ENCODE measurements at regions not wholly inside any gene's neighbourhood (a gene's known extent, or its start where the extent isn't known, plus 50 kb on each side); places are given as distances from the start of the nearest gene placed in this dataset.

DNA sequence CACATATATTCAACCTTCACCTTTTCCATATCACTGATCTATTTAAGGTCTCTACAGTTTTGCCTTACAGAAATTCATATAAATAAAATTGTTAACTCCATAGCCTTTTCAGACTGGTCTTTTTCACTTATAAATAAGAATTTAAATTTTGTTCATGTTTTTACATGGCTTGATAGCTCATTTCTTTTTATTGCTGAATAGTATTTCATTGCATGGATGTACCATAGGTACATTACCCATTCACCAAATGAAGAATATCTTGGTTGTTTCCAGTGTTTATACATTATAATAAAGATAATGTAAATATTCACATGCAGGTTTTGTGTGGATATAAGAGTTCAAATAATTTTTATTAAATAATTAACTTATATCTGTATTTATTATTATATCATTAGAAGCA is 1765.0 kb downstream of the OTOL1 start:
- Histone ChIP-seq H3K36me3 (ENCODE audit: control insufficient read depth, low read length) (no peaks in the 10 kb centered on the region), H3K4me2 (ENCODE audit: low read length) (no peak overlapping the region), H3K9me3 (ENCODE audit: control insufficient read depth, insufficient read depth, low read length) (no peaks in the 10 kb centered on the region), H3K4me3 (ENCODE audit: low read length) (no peak overlapping the region), H3K27ac (ENCODE audit: low read depth, low read length) (no peak overlapping the region), H3K4me1 (ENCODE audit: control insufficient read depth, low read length) (no peaks in the 10 kb centered on the region), H3F3A (ENCODE audit: control insufficient read depth, insufficient read depth) (no peaks in the 10 kb centered on the region), H3K79me2 (ENCODE audit: control insufficient read depth, low read length) (no peaks in the 10 kb centered on the region), H4K20me1 (ENCODE audit: control insufficient read depth, insufficient read depth, low read depth, low read length) (no peaks in the 10 kb centered on the region), H3K27me3 (ENCODE audit: control insufficient read depth, low read length) (no peaks in the 10 kb centered on the region), H3K9me2 (replicated peaks; ENCODE audit: control insufficient read depth, low read length) (no peaks in the 10 kb centered on the region)
- TF ChIP-seq, protein P1, sequence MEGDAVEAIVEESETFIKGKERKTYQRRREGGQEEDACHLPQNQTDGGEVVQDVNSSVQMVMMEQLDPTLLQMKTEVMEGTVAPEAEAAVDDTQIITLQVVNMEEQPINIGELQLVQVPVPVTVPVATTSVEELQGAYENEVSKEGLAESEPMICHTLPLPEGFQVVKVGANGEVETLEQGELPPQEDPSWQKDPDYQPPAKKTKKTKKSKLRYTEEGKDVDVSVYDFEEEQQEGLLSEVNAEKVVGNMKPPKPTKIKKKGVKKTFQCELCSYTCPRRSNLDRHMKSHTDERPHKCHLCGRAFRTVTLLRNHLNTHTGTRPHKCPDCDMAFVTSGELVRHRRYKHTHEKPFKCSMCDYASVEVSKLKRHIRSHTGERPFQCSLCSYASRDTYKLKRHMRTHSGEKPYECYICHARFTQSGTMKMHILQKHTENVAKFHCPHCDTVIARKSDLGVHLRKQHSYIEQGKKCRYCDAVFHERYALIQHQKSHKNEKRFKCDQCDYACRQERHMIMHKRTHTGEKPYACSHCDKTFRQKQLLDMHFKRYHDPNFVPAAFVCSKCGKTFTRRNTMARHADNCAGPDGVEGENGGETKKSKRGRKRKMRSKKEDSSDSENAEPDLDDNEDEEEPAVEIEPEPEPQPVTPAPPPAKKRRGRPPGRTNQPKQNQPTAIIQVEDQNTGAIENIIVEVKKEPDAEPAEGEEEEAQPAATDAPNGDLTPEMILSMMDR (IDR thresholded peaks at IDR 0.05; ENCODE audit: low read depth, low read length, poor library complexity, severe bottlenecking) = no peak
- TF ChIP-seq EZH2phosphoT487 (IDR thresholded peaks at IDR 0.05; ENCODE audit: borderline replicate concordance, low read length) = no peak

DNA sequence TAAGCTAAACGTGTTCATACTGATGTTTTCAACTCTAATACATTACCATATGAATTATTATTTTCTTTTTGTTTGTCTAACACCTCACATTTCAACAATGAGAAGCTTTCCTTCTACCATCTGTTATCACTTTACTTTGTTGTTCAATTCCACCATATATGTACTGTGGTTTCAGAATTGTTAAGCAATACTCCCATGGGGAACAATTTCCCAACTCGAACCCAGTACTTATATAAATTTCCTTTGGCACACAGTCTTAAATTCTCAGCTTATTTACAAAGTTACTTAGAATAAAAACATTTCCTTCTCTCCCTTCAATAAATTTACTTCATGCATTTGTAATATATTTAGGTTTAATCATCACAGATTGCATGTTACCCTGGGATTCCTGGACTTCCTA is 1764.4 kb downstream of the OTOL1 start:
- Histone ChIP-seq H3K36me3 (ENCODE audit: control insufficient read depth, low read length) (no peaks in the 10 kb centered on the region), H3K9me3 (ENCODE audit: control insufficient read depth, insufficient read depth, low read length) (no peaks in the 10 kb centered on the region), H3K4me1 (ENCODE audit: control insufficient read depth, low read length) (no peaks in the 10 kb centered on the region), H3K4me2 (ENCODE audit: low read length) (no peak overlapping the region), H3K27ac (ENCODE audit: low read depth, low read length) (no peak overlapping the region), H3K27me3 (ENCODE audit: control insufficient read depth, low read length) (no peaks in the 10 kb centered on the region), H3K4me3 (ENCODE audit: low read length) (no peak overlapping the region), H3F3A (ENCODE audit: control insufficient read depth, insufficient read depth) (no peaks in the 10 kb centered on the region), H4K20me1 (ENCODE audit: control insufficient read depth, insufficient read depth, low read depth, low read length) (no peaks in the 10 kb centered on the region), H3K79me2 (ENCODE audit: control insufficient read depth, low read length) (no peaks in the 10 kb centered on the region), H3K9me2 (replicated peaks; ENCODE audit: control insufficient read depth, low read length) (no peaks in the 10 kb centered on the region)
- TF ChIP-seq EZH2phosphoT487 (IDR thresholded peaks at IDR 0.05; ENCODE audit: borderline replicate concordance, low read length) = no peak
- TF ChIP-seq, protein P1 (IDR thresholded peaks at IDR 0.05; ENCODE audit: low read depth, low read length, poor library complexity, severe bottlenecking) = no peak

DNA sequence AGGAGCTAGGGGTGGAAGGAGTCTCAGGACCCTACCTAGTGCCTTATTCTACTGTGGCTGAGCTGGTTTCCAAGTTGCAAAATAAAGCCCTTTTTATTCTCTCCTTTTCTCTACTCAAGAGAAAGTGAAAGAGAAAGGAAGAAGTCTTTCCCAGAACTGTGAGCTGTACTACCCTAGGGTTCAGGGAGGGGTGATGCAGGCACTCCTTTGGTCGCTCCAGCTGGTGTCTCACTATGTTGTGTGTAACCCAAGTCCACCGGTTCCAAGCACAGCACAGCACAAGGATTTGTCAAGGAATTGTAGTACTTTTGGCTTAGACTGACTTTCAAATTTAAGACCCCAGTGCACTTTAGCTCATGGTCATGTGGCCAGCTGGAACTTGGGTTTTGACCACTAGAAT is 1721.7 kb downstream of the OTOL1 start:
- Histone ChIP-seq H3K9me3 (ENCODE audit: control insufficient read depth, insufficient read depth, low read length) (no peaks in the 10 kb centered on the region), H4K20me1 (ENCODE audit: control insufficient read depth, insufficient read depth, low read depth, low read length) (no peaks in the 10 kb centered on the region), H3K27ac (ENCODE audit: low read depth, low read length) (no peak overlapping the region), H3K4me1 (ENCODE audit: control insufficient read depth, low read length) (no peaks in the 10 kb centered on the region), H3K9me2 (replicated peaks; ENCODE audit: control insufficient read depth, low read length) (no peaks in the 10 kb centered on the region), H3K27me3 (ENCODE audit: control insufficient read depth, low read length) (no peaks in the 10 kb centered on the region), H3K79me2 (ENCODE audit: control insufficient read depth, low read length) (no peaks in the 10 kb centered on the region), H3K36me3 (ENCODE audit: control insufficient read depth, low read length) (no peaks in the 10 kb centered on the region), H3K4me2 (ENCODE audit: low read length) (no peak overlapping the region), H3K4me3 (ENCODE audit: low read length) (no peak overlapping the region), H3F3A (ENCODE audit: control insufficient read depth, insufficient read depth) (no peaks in the 10 kb centered on the region)
- no peak for TF ChIP-seq EZH2phosphoT487 (IDR thresholded peaks at IDR 0.05; ENCODE audit: borderline replicate concordance, low read length)
- TF ChIP-seq, protein P1 (IDR thresholded peaks at IDR 0.05; ENCODE audit: low read depth, low read length, poor library complexity, severe bottlenecking) = no peak

DNA sequence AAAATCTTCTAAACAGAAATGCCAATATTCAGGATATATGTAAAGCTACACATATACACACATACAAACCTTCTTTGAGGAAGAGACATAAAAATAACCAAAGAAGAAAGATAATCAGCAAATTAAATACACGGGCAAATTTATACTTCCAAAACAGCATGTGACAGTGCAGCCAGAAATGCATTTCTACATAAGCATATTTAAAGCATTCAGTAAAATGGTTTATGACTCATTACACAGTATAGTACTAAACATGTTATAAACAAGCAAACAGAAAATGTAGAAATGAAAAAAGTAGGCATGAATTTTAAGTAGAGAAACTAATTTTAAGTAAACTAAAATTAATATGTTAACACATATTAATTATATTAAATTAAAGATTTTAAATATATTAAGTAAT is 1717.2 kb downstream of the OTOL1 start:
- no peaks in the 10 kb centered on the region for H3K79me2 ChIP-seq (ENCODE audit: control insufficient read depth, low read length)
- no peaks in the 10 kb centered on the region for H3K4me1 ChIP-seq (ENCODE audit: control insufficient read depth, low read length)
- no peak overlapping the region for H3K4me3 ChIP-seq (ENCODE audit: low read length)
- no peaks in the 10 kb centered on the region for H4K20me1 ChIP-seq (ENCODE audit: control insufficient read depth, insufficient read depth, low read depth, low read length)
- no peak overlapping the region for H3K4me2 ChIP-seq (ENCODE audit: low read length)
- no peaks in the 10 kb centered on the region for H3F3A ChIP-seq (ENCODE audit: control insufficient read depth, insufficient read depth)
- no peaks in the 10 kb centered on the region for H3K36me3 ChIP-seq (ENCODE audit: control insufficient read depth, low read length)
- no peaks in the 10 kb centered on the region for H3K9me3 ChIP-seq (ENCODE audit: control insufficient read depth, insufficient read depth, low read length)
- H3K9me2 ChIP-seq (replicated peaks; ENCODE audit: control insufficient read depth, low read length) = no peaks in the 10 kb centered on the region
- no peaks in the 10 kb centered on the region for H3K27me3 ChIP-seq (ENCODE audit: control insufficient read depth, low read length)
- TF ChIP-seq, protein P1 (IDR thresholded peaks at IDR 0.05; ENCODE audit: low read depth, low read length, poor library complexity, severe bottlenecking) = no peak
- no peak for TF ChIP-seq EZH2phosphoT487 (IDR thresholded peaks at IDR 0.05; ENCODE audit: borderline replicate concordance, low read length)
- H3K27ac ChIP-seq (ENCODE audit: low read depth, low read length) = no peak overlapping the region

Data from DOHH2 (cell line).